ENCODE measurements at regions not wholly inside any gene's neighbourhood (a gene's known extent, or its start where the extent isn't known, plus 50 kb on each side); places are given as distances from the start of the nearest gene placed in this dataset.

GRCh38 chr2:120497261-120497977 is 151.5 kb downstream of the INHBB start:
- Histone ChIP-seq H3K79me2 (ENCODE audit: control insufficient read depth, low read length) (no peaks in the 10 kb centered on the region), H3K4me2 (ENCODE audit: low read length) (no peak overlapping the region), H3K4me1 (ENCODE audit: control insufficient read depth, low read length) (no peaks in the 10 kb centered on the region), H4K20me1 (ENCODE audit: control insufficient read depth, insufficient read depth, low read depth, low read length) (no peaks in the 10 kb centered on the region), H3K27me3 (ENCODE audit: control insufficient read depth, low read length) (no peaks in the 10 kb centered on the region), H3K27ac (ENCODE audit: low read depth, low read length) (no peak overlapping the region), H3F3A (ENCODE audit: control insufficient read depth, insufficient read depth) (no peaks in the 10 kb centered on the region), H3K9me2 (replicated peaks; ENCODE audit: control insufficient read depth, low read length) (no peaks in the 10 kb centered on the region), H3K9me3 (ENCODE audit: control insufficient read depth, insufficient read depth, low read length) (no peaks in the 10 kb centered on the region), H3K36me3 (ENCODE audit: control insufficient read depth, low read length) (no peaks in the 10 kb centered on the region), H3K4me3 (ENCODE audit: low read length) (no peak overlapping the region)
- no peak for TF ChIP-seq CTCF (IDR thresholded peaks at IDR 0.05; ENCODE audit: low read depth, low read length, poor library complexity, severe bottlenecking)

- H3K9me3 ChIP-seq (ENCODE audit: control insufficient read depth, insufficient read depth, low read length) = no peaks in the 10 kb centered on the region
- H3K79me2 ChIP-seq (ENCODE audit: control insufficient read depth, low read length) = no peaks in the 10 kb centered on the region
- H3K27ac ChIP-seq (ENCODE audit: low read depth, low read length) = no peak overlapping the region
- TF ChIP-seq EZH2phosphoT487 (IDR thresholded peaks at IDR 0.05; ENCODE audit: borderline replicate concordance, low read length) = no peak
- TF ChIP-seq CTCF (IDR thresholded peaks at IDR 0.05; ENCODE audit: low read depth, low read length, poor library complexity, severe bottlenecking) = no peak
- H3F3A ChIP-seq (ENCODE audit: control insufficient read depth, insufficient read depth) = no peaks in the 10 kb centered on the region
- H3K4me3 ChIP-seq (ENCODE audit: low read length) = no peak overlapping the region
- no peak overlapping the region for H3K4me2 ChIP-seq (ENCODE audit: low read length)
- H3K27me3 ChIP-seq (ENCODE audit: control insufficient read depth, low read length) = no peaks in the 10 kb centered on the region
- H3K9me2 ChIP-seq (replicated peaks; ENCODE audit: control insufficient read depth, low read length) = no peaks in the 10 kb centered on the region
- no peaks in the 10 kb centered on the region for H3K36me3 ChIP-seq (ENCODE audit: control insufficient read depth, low read length)
- H4K20me1 ChIP-seq (ENCODE audit: control insufficient read depth, insufficient read depth, low read depth, low read length) = no peaks in the 10 kb centered on the region
- H3K4me1 ChIP-seq (ENCODE audit: control insufficient read depth, low read length) = no peaks in the 10 kb centered on the region
These were observed 152.2 kb downstream of the INHBB start for GRCh38 chr2:120498121-120498520.

GRCh38 chr2:120498576-120499394 is 152.8 kb downstream of the INHBB start:
- Histone ChIP-seq H3K4me3 (ENCODE audit: low read length) (no peak overlapping the region), H3K4me1 (ENCODE audit: control insufficient read depth, low read length) (no peaks in the 10 kb centered on the region), H3K27ac (ENCODE audit: low read depth, low read length) (no peak overlapping the region), H4K20me1 (ENCODE audit: control insufficient read depth, insufficient read depth, low read depth, low read length) (no peaks in the 10 kb centered on the region), H3K79me2 (ENCODE audit: control insufficient read depth, low read length) (no peaks in the 10 kb centered on the region), H3K9me3 (ENCODE audit: control insufficient read depth, insufficient read depth, low read length) (no peaks in the 10 kb centered on the region), H3K27me3 (ENCODE audit: control insufficient read depth, low read length) (no peaks in the 10 kb centered on the region), H3K9me2 (replicated peaks; ENCODE audit: control insufficient read depth, low read length) (no peaks in the 10 kb centered on the region), H3K36me3 (ENCODE audit: control insufficient read depth, low read length) (no peaks in the 10 kb centered on the region), H3F3A (ENCODE audit: control insufficient read depth, insufficient read depth) (no peaks in the 10 kb centered on the region), H3K4me2 (ENCODE audit: low read length) (no peak overlapping the region)
- TF ChIP-seq CTCF (IDR thresholded peaks at IDR 0.05; ENCODE audit: low read depth, low read length, poor library complexity, severe bottlenecking) = no peak
- TF ChIP-seq EZH2phosphoT487 (IDR thresholded peaks at IDR 0.05; ENCODE audit: borderline replicate concordance, low read length) = no peak
